IPS-18a (cell line): ENCODE measurements at regions not wholly inside any gene's neighbourhood (a gene's known extent, or its start where the extent isn't known, plus 50 kb on each side); places are given as distances from the start of the nearest gene placed in this dataset.

ENCODE experiments used
- H3K27ac ChIP-seq: one replicate; pipeline ENCODE4 v1.5.1; 2013; ENCODE audit warnings: low read length
- H3K27me3 ChIP-seq: one replicate; pipeline ENCODE4 v1.6.1; 2013; ENCODE audit warnings: mild to moderate bottlenecking, low read length; ENCODE audit not compliant: control insufficient read depth, insufficient read depth
- H3K36me3 ChIP-seq: one replicate; pipeline ENCODE4 v1.6.1; 2013; ENCODE audit warnings: low read depth, low read length; ENCODE audit not compliant: control insufficient read depth
- H3K4me1 ChIP-seq: one replicate; pipeline ENCODE4 v1.6.1; 2013; ENCODE audit warnings: low read depth, low read length; ENCODE audit not compliant: control insufficient read depth
- H3K4me3 ChIP-seq: one replicate; pipeline ENCODE4 v1.5.1; 2013; ENCODE audit warnings: low read length
- H3K9ac ChIP-seq: one replicate; pipeline ENCODE4 v1.6.1; 2013; ENCODE audit warnings: mild to moderate bottlenecking, low read length, moderate library complexity
- H3K9me3 ChIP-seq: one replicate; pipeline ENCODE4 v1.6.1; 2013; ENCODE audit warnings: low read depth, low read length; ENCODE audit not compliant: control insufficient read depth

GRCh38 chr3:102866845-102867244 is 432.0 kb downstream of the ZPLD1 start:
- H3K27ac ChIP-seq, result no peak overlapping the region

GRCh38 chr3:102883515-102883914 is 448.7 kb downstream of the ZPLD1 start:
- H3K27me3 ChIP-seq, result no peaks in the 10 kb centered on the region
- H3K4me1 ChIP-seq, result no peaks in the 10 kb centered on the region
- H3K36me3 ChIP-seq, result no peaks in the 10 kb centered on the region
- H3K4me3 ChIP-seq, result no peak overlapping the region
- no peak overlapping the region for H3K27ac ChIP-seq
- no peak overlapping the region for H3K9ac ChIP-seq
- H3K9me3 ChIP-seq, result no peaks in the 10 kb centered on the region

More at GRCh38 chr3:102866845-102867244, 432.0 kb downstream of the ZPLD1 start:
- Histone ChIP-seq H3K4me1 (no peaks in the 10 kb centered on the region), H3K36me3 (no peaks in the 10 kb centered on the region), H3K27me3 (no peaks in the 10 kb centered on the region), H3K4me3 (no peak overlapping the region), H3K9me3 (no peaks in the 10 kb centered on the region), H3K9ac (no peak overlapping the region)

GRCh38 chr3:102885289-102885688 is 450.5 kb downstream of the ZPLD1 start:
- no peak overlapping the region for H3K27ac ChIP-seq
- H3K4me3 ChIP-seq, result no peak overlapping the region
- no peak overlapping the region for H3K9ac ChIP-seq
- H3K36me3 ChIP-seq, result no peaks in the 10 kb centered on the region
- no peaks in the 10 kb centered on the region for H3K27me3 ChIP-seq
- no peaks in the 10 kb centered on the region for H3K4me1 ChIP-seq
- no peaks in the 10 kb centered on the region for H3K9me3 ChIP-seq

GRCh38 chr3:102887431-102887830 is 452.6 kb downstream of the ZPLD1 start:
- no peaks in the 10 kb centered on the region for H3K27me3 ChIP-seq

GRCh38 chr3:102896851-102897621 is 462.2 kb downstream of the ZPLD1 start:
- Histone ChIP-seq H3K36me3 (no peaks in the 10 kb centered on the region), H3K4me1 (no peaks in the 10 kb centered on the region), H3K9ac (no peak overlapping the region), H3K4me3 (no peak overlapping the region), H3K9me3 (no peaks in the 10 kb centered on the region), H3K27me3 (no peaks in the 10 kb centered on the region), H3K27ac (no peak overlapping the region)

More at GRCh38 chr3:102887431-102887830, 452.6 kb downstream of the ZPLD1 start:
- Histone ChIP-seq H3K4me3 (no peak overlapping the region), H3K4me1 (no peaks in the 10 kb centered on the region), H3K27ac (no peak overlapping the region), H3K36me3 (no peaks in the 10 kb centered on the region), H3K9me3 (no peaks in the 10 kb centered on the region), H3K9ac (no peak overlapping the region)

- no peaks in the 10 kb centered on the region for H3K9me3 ChIP-seq
- H3K27me3 ChIP-seq, result no peaks in the 10 kb centered on the region
- no peaks in the 10 kb centered on the region for H3K4me1 ChIP-seq
- no peaks in the 10 kb centered on the region for H3K36me3 ChIP-seq
- H3K4me3 ChIP-seq, result no peak overlapping the region
- H3K9ac ChIP-seq, result no peak overlapping the region
- H3K27ac ChIP-seq, result no peak overlapping the region
Measured at GRCh38 chr3:102904629-102905028, 469.8 kb downstream of the ZPLD1 start.

- no peaks in the 10 kb centered on the region for H3K36me3 ChIP-seq
- H3K27me3 ChIP-seq, result no peaks in the 10 kb centered on the region
- no peaks in the 10 kb centered on the region for H3K4me1 ChIP-seq
- no peak overlapping the region for H3K4me3 ChIP-seq
- no peak overlapping the region for H3K9ac ChIP-seq
- H3K9me3 ChIP-seq, result no peaks in the 10 kb centered on the region
- no peak overlapping the region for H3K27ac ChIP-seq
Measured at GRCh38 chr3:102905811-102906210, 471.0 kb downstream of the ZPLD1 start.

- Histone ChIP-seq H3K4me3 (no peak overlapping the region), H3K9ac (no peak overlapping the region), H3K27ac (no peak overlapping the region), H3K9me3 (no peaks in the 10 kb centered on the region), H3K4me1 (no peaks in the 10 kb centered on the region), H3K27me3 (no peaks in the 10 kb centered on the region), H3K36me3 (no peaks in the 10 kb centered on the region)
Measured at GRCh38 chr3:102906818-102907217, 472.0 kb downstream of the ZPLD1 start.

GRCh38 chr3:102909904-102910303 is 475.1 kb downstream of the ZPLD1 start:
- Histone ChIP-seq H3K27me3 (no peaks in the 10 kb centered on the region), H3K9ac (no peak overlapping the region), H3K27ac (no peak overlapping the region), H3K4me1 (no peaks in the 10 kb centered on the region), H3K4me3 (no peak overlapping the region), H3K36me3 (no peaks in the 10 kb centered on the region), H3K9me3 (no peaks in the 10 kb centered on the region)

- Histone ChIP-seq H3K9ac (no peak overlapping the region), H3K9me3 (no peaks in the 10 kb centered on the region), H3K36me3 (no peaks in the 10 kb centered on the region), H3K4me1 (no peaks in the 10 kb centered on the region), H3K27me3 (no peaks in the 10 kb centered on the region), H3K27ac (no peak overlapping the region), H3K4me3 (no peak overlapping the region)
Measured at GRCh38 chr3:102916532-102916931, 481.7 kb downstream of the ZPLD1 start.

- Histone ChIP-seq H3K36me3 (no peaks in the 10 kb centered on the region), H3K4me3 (no peak overlapping the region), H3K9me3 (peaks cover 9% of the 10 kb centered on the region), H3K27ac (no peak overlapping the region), H3K4me1 (no peaks in the 10 kb centered on the region), H3K9ac (no peak overlapping the region), H3K27me3 (no peaks in the 10 kb centered on the region)
Measured at GRCh38 chr3:102926618-102927017, 491.8 kb downstream of the ZPLD1 start.

- no peak overlapping the region for H3K27ac ChIP-seq
Measured at GRCh38 chr3:102933377-102933776, 498.6 kb downstream of the ZPLD1 start.

More at GRCh38 chr3:102933377-102933776, 498.6 kb downstream of the ZPLD1 start:
- Histone ChIP-seq H3K4me1 (no peaks in the 10 kb centered on the region), H3K27me3 (no peaks in the 10 kb centered on the region), H3K36me3 (no peaks in the 10 kb centered on the region), H3K9me3 (no peaks in the 10 kb centered on the region), H3K9ac (no peak overlapping the region), H3K4me3 (no peak overlapping the region)
